Adrenal gland (tissue), 9 donors: ENCODE measurements at regions not wholly inside any gene's neighbourhood (a gene's known extent, or its start where the extent isn't known, plus 50 kb on each side); places are given as distances from the start of the nearest gene placed in this dataset.

Source experiments
- DNase-seq, 7 donors: peaks; one replicate each; pipeline ENCODE4 v3.0.0-alpha.2; 2019 to 2020
- H3K27ac ChIP-seq, 5 donors: fragments of 200-600 bp; sonication (generic) in 4 of 5; 1 replicate in 3 of 5; 2 replicates in 2 of 5; pipeline versions ENCODE4 v1.5.1 to v1.8.0; 2016 to 2020; ENCODE audit warnings: mild to moderate bottlenecking in 1 of 5
- H3K27me3 ChIP-seq: fragments of 200-600 bp; 2 replicates; pipeline ENCODE4 v1.8.0; 2021
- H3K36me3 ChIP-seq, 2 donors: fragments of 200-600 bp; replicated peaks in 1 of 2; 1 replicate in 1 of 2; 2 replicates in 1 of 2; pipeline versions ENCODE4 v1.5.1 to v1.8.0; 2018 to 2022
- H3K4me1 ChIP-seq, 2 donors: fragments of 200-600 bp; replicated peaks in 1 of 2; 1 replicate in 1 of 2; 2 replicates in 1 of 2; pipeline versions ENCODE4 v1.5.1 to v1.8.0; 2018 to 2021
- H3K4me3 ChIP-seq, 4 donors: fragments of 200-600 bp; sonication (generic) in 3 of 4; one replicate each; pipeline ENCODE4 v1.5.1; 2016 to 2018
- H3K9me3 ChIP-seq, 3 donors: fragments of 200-600 bp; sonication (generic) in 1 of 3; replicated peaks in 1 of 3; 1 replicate in 2 of 3; 2 replicates in 1 of 3; pipeline versions ENCODE4 v1.5.1 to v1.8.0; 2016 to 2021
- CTCF ChIP-seq, 6 experiments: fragments of 450-650 bp in 4 of 6; fragments of 200-600 bp in 2 of 6; sonication (generic) in 1 of 6; IDR thresholded peaks; 1 replicate in 5 of 6; 2 replicates in 1 of 6; pipeline versions ENCODE4 v1.5.1 to v1.8.0; 2016 to 2021; ENCODE audit warnings: antibody characterized with exemption in 6 of 6, mild to moderate bottlenecking in 2 of 6, moderate library complexity in 1 of 6
- POLR2A ChIP-seq, 2 donors: fragments of 450-650 bp; IDR thresholded peaks; one replicate each; pipeline ENCODE4 v1.6.1; 2017; ENCODE audit warnings: antibody characterized with exemption in 2 of 2, mild to moderate bottlenecking in 2 of 2, moderate library complexity in 1 of 2
- WGBS, 4 donors: extraction: QIAGEN DNeasy Blood & Tissue Kit in 2 of 4; methylation state at CpG; one replicate each; pipeline versions ENCODE4 v1.1.5 to v1.1.7; 2013 to 2017; 5-methylcytosine and 5-hydroxymethylcytosine counted together
- intact Hi-C, 2 donors: fragments of 100-400 bp; cut with DNase I; formaldehyde crosslinking; loops; one replicate each; pipeline versions ENCODE4 v1.14.1 to v1.15.0; 2022 to 2023
- donor health status: healthy with polysubstance abuse.
- donor health status: Bipolar disorder and iron deficiency.
- donor health status: DM: yes; HTN: yes; CAD: no.
- donor health status: DM: no; HTN: no; CAD: no.
- donor health status: DM: no; HTN: no; CAD: no.

GRCh38 chr16:27718201-27719105 lies 168.5 kb downstream of the KATNIP start:
- TF ChIP-seq POLR2A (IDR thresholded peaks at IDR 0.05) (no peak), CTCF (IDR thresholded peaks at IDR 0.05) (no peak)
- Histone ChIP-seq H3K27ac (no peak overlapping the region), H3K36me3 (no peaks in the 10 kb centered on the region), H3K4me3 (no peak overlapping the region), H3K9me3 (no peaks in the 10 kb centered on the region), H3K27me3 (no peaks in the 10 kb centered on the region), H3K4me1 (no peaks in the 10 kb centered on the region)
- intact Hi-C loops, result no loop called here
- no peak for DNase-seq
- 88 to 94% (median 90%) methylated on average over 14 to 15 of the region's 15 CpGs for WGBS, 4 donors

- 92 to 100% (median 96%) methylated on average over 2 to 3 of the region's 3 CpGs for WGBS, 4 donors
- no peak for DNase-seq
Observed at GRCh38 chr16:27719106-27719445, 169.1 kb downstream of the KATNIP start.

GRCh38 chr16:27720731-27721530 lies 171.0 kb downstream of the KATNIP start:
- DNase-seq, result no peak
- intact Hi-C loops, result no loop called here
- Histone ChIP-seq H3K9me3 (no peaks in the 10 kb centered on the region), H3K36me3 (no peaks in the 10 kb centered on the region), H3K4me1 (no peaks in the 10 kb centered on the region), H3K4me3 (no peak overlapping the region), H3K27ac (peak overlapping the region in 2 of 5 donors; percentile 59 to 91), H3K27me3 (no peaks in the 10 kb centered on the region)
- TF ChIP-seq CTCF (IDR thresholded peaks at IDR 0.05), result no peak
- no peak for TF ChIP-seq POLR2A (IDR thresholded peaks at IDR 0.05)
- 84 to 87% (median 85%) methylated on average over 15 to 20 of the region's 20 CpGs for WGBS, 4 donors

More at GRCh38 chr16:27719106-27719445, 169.1 kb downstream of the KATNIP start:
- no peak for TF ChIP-seq CTCF (IDR thresholded peaks at IDR 0.05)
- no peak for TF ChIP-seq POLR2A (IDR thresholded peaks at IDR 0.05)
- intact Hi-C loops, result no loop called here
- H3K4me1 ChIP-seq, result no peaks in the 10 kb centered on the region
- H3K27me3 ChIP-seq, result no peaks in the 10 kb centered on the region
- H3K4me3 ChIP-seq, result no peak overlapping the region
- no peaks in the 10 kb centered on the region for H3K36me3 ChIP-seq
- H3K9me3 ChIP-seq, result no peaks in the 10 kb centered on the region
- H3K27ac ChIP-seq, result no peak overlapping the region

- 64 to 85% (median 74%) methylated on average over 10 of the region's 10 CpGs for WGBS, 4 donors
- Histone ChIP-seq H3K27me3 (no peaks in the 10 kb centered on the region), H3K36me3 (no peaks in the 10 kb centered on the region), H3K4me1 (no peaks in the 10 kb centered on the region), H3K27ac (peak overlapping the region in 2 of 5 donors; percentile 59 to 91), H3K4me3 (no peak overlapping the region), H3K9me3 (no peaks in the 10 kb centered on the region)
- TF ChIP-seq POLR2A (IDR thresholded peaks at IDR 0.05) (no peak), CTCF (IDR thresholded peaks at IDR 0.05) (no peak)
- DNase-seq, result peak in 6 of 7 donors; percentile 25 to 82 (median 52)
- intact Hi-C loops, result no loop called here
Observed at GRCh38 chr16:27721531-27722181, 171.7 kb downstream of the KATNIP start.
